NCI-H1436 (cell line): ENCODE measurements at regions not wholly inside any gene's neighbourhood (a gene's known extent, or its start where the extent isn't known, plus 50 kb on each side); places are given as distances from the start of the nearest gene placed in this dataset.
"Not testable (repeated sequence)": the region's sequence is repeated elsewhere in the genome, so short reads cannot be mapped to it uniquely, and the experiment has no call there.

ENCODE experiments used
- DNase-seq: peaks from one replicate; lab custom pipeline; 2025; lab: John Stamatoyannopoulos, UW

GRCh38 chrX:41984628-41985027, 61.3 kb upstream of the CASK start:
- DNase-seq: no peak

DNA sequence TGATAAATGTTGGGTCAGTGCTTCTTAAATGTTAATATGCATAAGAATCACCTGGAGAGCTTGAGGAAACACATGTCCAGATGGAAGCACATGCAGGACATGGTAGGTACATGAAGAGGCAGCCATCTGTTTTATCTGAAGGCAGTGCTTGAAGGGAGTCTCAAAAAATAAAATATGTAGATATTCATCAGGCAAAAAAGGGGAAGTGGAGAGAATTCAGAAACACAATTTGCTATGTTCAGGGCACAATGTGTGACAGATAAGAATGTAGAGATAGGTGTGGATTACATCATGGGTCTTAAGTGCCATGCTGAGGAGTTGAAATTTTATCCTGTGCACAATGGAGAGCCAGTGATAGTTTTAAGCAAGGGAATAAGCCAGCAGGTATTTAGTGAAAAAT, 59.6 kb upstream of the CASK start:
- no peak for DNase-seq

GRCh38 chrX:41981481-41982013, 58.2 kb upstream of the CASK start:
- DNase-seq: no peak

- not testable (repeated sequence) for DNase-seq
Measured at GRCh38 chrX:41974677-41975076, 51.3 kb upstream of the CASK start.

DNA sequence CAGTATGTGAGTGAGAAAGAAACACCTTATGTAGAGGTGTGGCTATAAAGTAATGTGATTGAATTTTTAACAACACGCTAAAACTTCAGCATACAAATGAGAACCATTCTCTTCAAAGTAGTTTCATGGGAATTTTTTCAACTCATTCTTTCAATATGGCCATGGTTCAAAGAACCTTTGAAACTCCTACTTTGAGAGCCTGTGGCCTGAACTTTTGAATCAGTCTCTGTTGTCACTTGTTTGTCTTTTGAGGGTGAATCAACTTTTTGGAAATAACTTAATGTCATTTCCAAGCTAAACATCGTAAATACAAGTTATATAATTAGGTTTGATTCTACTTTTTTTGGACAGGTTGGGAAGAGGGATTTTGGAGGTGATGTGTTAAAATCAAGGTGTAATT, 49.9 kb upstream of the CASK start:
- DNase-seq: no peak
